Suppressor macrophage treated with lipopolysaccharide for 1 hour (primary cell): ENCODE measurements at regions not wholly inside any gene's neighbourhood (a gene's known extent, or its start where the extent isn't known, plus 50 kb on each side); places are given as distances from the start of the nearest gene placed in this dataset.
"Not testable (repeated sequence)": the region's sequence is repeated elsewhere in the genome, so short reads cannot be mapped to it uniquely, and the experiment has no call there.

Experiments
- DNase-seq, 3 donors: peaks; one replicate each; pipeline ENCODE4 v3.0.0-alpha.2; 2020 to 2022

- peak in 2 of 3 donors; percentile 1 to 3 for DNase-seq
These were observed 118.2 kb downstream of the PPIAL4A start for GRCh38 chr1:121007755-121008154.

DNA sequence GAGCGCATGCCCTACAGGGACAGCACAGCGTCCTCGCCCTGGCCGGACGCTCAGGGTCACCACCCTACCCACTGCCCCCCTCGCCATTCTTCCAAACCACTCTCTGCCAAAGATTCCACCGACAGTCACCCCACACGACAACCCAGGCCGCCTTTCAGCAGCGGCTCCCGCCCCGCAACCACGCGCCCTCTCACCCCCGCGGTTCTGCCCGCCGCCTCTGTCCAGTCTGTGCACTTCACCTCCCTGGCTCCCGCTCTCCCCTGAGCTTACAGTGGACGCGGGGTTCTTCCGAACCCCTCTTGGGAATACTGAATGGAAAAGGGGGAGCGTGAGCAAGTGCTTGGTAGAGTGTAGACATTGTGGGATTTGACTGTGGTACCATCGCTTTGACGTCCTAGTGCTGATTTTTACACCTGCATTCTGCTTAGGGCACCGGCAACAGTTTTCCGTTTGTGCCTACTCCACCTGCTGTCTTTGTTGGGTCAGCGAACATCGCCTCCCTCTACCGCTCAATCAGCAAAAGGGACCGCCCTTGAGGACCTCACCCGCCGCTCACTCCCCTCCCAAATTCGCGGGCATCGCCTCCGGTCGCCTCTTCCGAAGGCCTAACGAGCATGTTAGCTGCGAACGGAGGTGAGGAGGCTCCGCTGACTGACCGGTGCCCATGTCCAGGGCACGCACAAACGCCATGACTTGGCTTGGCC lies 119.1 kb downstream of the PPIAL4A start:
- DNase-seq: peak; percentile 1 to 17 (median 2)

GRCh38 chr1:121009216-121010057 lies 119.9 kb downstream of the PPIAL4A start:
- peak; percentile 6 to 21 (median 17) for DNase-seq

DNA sequence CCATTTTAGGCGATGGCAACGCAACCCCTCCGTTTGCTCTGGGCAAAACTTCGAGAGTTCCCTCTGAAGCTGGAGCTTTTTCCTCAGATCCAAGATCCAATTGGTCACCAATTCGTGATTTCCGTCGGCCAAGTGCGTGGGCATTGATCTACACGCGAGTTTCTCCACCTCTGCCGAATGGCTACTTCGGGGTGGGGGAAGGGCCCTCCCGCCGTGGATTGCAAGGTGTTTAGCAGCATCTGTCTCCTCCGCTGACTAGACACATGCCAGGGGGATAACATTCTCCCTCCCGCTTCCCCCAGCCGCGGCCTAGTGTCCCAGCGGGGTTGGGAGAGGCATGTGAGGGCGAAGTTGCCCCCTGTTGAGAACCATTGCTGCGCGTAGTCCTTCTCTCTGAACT lies 120.6 kb downstream of the PPIAL4A start:
- not testable (repeated sequence) for DNase-seq

- not testable (repeated sequence) for DNase-seq
These were observed 123.6 kb downstream of the PPIAL4A start for GRCh38 chr1:121013181-121013580.

DNA sequence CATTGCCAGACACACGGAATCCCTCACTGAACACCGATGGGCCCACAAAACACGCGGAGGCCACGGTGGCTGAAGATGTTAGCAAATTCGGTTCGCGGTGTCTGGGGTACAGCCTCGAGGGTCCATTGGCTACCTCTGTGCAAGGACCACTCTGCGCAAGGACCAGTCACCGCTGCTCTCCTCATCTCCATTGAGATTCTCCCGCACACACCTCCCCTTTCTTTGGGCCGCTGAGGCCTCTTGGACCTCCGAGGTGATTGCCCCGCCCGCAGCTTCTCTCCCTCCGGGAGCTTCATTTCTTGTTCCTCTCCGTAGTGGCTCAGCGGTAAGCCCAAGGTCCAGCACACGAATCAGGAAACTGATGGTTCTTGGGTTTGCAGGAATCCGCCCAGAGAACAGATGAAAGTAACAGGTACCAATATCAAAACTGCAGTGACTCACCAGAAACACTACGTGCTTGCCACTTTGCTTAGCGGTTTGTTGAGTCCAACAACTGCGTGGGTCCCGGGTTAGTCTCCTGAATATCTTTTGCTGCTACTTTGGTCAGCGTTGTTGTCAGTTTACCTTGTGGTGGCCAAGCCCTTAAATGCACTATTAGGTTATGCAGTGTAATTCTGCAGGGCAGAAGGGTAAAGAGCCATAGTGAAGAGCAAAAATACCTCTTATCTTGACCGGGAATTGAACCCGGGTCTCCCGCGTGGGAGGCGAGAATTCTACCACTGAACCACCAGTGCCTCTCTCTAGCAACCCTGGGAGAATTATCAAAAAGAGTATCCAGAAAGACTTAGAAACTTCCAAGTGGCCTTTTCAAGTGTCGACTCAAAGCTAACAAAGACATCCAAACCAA lies 126.8 kb downstream of the PPIAL4A start:
- peak; percentile 37 to 62 (median 51) for DNase-seq

- not testable (repeated sequence) for DNase-seq
These were observed 130.3 kb downstream of the PPIAL4A start for GRCh38 chr1:121019715-121020349.

GRCh38 chr1:121020350-121021236 lies 131.0 kb downstream of the PPIAL4A start:
- DNase-seq: peak; percentile 20 to 63 (median 57)

DNA sequence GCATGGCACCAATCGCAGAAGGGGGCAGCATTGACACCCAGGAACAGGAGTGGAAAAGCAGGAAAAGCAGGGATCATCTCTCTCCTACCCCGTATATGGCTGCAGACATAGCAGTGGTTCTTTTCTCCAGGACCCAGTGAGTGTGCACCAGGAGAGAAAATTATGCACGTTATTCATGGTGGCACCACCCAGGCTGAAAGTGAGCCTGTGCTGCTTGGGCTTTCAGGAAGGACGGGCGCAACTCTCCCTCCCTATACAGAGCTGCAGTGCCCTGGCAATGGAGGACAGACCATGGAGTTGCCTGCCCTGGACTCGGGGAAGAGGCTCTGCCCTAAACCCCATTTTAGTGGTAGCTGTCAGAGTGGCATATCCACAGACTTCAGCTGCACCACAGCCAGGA lies 132.1 kb downstream of the PPIAL4A start:
- DNase-seq: not testable (repeated sequence)

DNA sequence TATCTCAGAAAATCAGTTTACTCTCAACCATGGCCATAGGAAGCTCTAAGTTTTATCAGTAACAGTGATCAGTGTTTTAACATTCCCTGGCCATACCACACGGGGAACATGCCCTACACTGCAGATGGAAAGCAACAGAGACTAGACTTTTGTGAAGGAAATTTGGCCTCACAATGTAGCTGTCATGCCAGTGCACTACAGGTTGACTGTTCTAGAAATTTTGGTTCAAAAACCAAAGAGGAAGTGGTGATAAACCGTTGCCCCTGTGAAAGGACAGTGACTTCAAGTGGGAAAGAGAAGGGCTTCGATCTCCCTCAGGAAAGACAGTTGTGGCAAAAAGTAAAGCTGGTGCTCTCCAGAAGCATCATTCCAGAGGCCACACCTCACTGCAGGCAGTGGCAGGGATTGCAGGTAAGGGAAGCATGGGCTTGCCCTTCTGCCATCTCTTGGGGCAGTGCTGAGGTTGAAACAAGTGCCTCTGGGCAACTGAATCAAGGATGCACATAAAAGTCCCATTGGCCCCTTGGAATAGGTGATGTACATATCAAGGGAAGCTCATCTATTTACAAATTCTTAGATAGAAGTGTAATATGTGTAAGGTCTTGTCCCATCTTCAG lies 143.4 kb downstream of the PPIAL4A start:
- DNase-seq: not testable (repeated sequence)

DNA sequence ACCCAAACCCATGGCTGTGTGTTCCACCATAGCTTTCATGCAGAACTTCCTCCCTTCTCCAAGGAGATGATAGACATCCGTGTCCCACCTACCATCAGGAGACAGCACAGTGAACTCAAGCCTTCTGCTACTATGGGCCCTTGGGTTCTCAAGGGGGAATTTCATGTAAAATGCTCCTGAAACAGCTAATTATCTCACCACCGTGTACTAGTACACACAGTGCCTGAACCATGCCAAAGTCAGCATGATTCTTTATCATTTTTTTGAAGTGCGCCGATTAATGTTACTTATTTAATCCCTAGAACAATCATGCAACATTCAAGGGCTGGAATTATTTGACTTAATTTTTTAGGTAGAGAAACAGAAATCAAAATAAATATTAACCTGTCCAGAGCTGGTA lies 147.2 kb downstream of the PPIAL4A start:
- not testable (repeated sequence) for DNase-seq

DNA sequence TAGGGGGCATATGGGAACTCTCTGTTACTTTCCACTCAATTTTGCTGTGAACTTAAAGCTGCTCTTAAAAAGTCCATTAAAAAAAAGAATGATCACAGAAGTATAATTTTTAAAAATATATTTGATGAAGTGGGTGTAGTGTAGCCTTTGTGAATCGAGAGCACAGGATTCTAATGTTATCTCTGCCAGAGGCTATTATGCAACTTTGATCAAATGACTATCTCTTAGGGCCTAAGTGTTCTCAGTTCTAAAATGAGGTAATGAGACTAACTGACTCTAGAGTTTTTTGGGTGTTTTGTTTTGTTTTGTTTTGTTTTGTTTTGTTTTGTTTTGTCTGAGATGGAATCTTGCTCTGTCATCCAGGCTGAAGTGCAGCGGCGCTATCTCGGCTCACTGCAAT lies 143.2 kb downstream of the FAM72B start:
- DNase-seq: not testable (repeated sequence)

- DNase-seq: peak in 1 of 3 donors; percentile 15
These were observed 142.6 kb downstream of the FAM72B start for GRCh38 chr1:121041497-121041896.

DNA sequence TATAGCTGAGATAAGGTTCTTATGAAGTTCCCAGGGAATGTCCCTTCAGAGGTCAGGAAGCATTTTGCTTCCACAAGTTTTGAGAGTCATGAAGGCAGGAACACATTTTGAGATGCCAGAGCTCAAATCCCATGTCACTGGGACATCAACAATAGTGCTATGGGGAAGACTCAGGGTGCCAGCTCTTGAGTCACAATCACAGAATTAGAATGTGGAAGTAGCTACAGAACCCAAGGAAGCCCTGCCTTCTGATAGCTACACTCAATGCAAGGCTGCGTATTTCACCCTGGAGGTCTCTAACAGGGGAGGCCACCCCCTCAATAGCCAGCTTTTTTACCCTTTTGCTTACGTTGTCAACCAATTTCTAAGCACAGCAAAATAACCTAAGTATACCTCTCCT lies 141.3 kb downstream of the FAM72B start:
- DNase-seq: peak; percentile 12 to 33 (median 16)

DNA sequence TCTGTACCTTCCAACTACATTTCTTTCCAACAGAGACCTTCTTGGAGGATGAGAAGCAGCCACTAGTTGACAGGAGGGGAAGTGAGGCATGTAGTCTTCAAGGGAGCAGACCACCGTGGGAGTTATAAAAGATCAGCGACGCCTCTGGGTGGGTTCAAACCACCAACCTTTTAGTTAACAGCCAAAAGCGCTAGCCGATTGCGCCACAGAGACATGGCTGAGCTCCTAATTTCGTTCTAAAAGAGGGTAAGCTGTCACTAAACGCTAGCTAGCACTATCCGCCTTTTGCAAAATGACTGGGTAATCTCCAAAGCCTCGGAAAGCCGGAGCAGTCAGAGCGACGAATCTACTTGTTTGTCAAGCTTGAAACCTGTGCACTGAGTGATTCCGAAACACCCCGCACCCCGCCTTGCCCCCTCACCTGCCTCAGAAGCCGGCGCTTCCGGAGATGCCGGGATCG lies 135.8 kb downstream of the FAM72B start:
- not testable (repeated sequence) for DNase-seq

GRCh38 chr1:121048769-121049443 lies 135.2 kb downstream of the FAM72B start:
- not testable (repeated sequence) for DNase-seq

DNA sequence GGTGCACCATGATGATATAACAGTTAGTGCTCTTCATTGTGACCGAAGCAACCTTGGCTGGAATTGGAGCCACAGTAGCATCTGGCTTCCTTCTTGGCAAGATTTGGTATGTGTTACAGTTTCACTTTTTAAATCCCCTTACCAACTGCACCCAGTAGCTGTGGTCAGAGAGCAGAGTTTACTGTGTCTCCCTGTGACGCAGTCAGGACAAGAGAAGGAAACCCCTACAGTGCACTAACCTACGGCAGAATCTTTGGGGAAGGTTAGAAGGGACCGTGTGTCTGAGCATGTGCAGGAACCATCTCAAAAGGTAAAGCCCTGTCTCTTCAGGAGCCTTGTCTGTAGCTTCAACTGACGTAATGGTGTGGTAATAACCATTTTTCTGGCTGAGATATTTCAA lies 134.0 kb downstream of the FAM72B start:
- peak in 1 of 3 donors; percentile 24 for DNase-seq

GRCh38 chr1:121051161-121051790 lies 132.9 kb downstream of the FAM72B start:
- not testable (repeated sequence) for DNase-seq

GRCh38 chr1:121052081-121052660 lies 132.0 kb downstream of the FAM72B start:
- not testable (repeated sequence) for DNase-seq
